ENCODE measurements at regions not wholly inside any gene's neighbourhood (a gene's known extent, or its start where the extent isn't known, plus 50 kb on each side); places are given as distances from the start of the nearest gene placed in this dataset.

GRCh38 chr11:32331098-32331497, 104.2 kb downstream of the WT1 start:
- TF ChIP-seq POLR2AphosphoS5 (IDR thresholded peaks at IDR 0.05; ENCODE audit: low read depth, low read length) = no peak
- no peak for TF ChIP-seq POLR2A (IDR thresholded peaks at IDR 0.05; ENCODE audit: low read depth, low read length)
